ENCODE measurements at regions not wholly inside any gene's neighbourhood (a gene's known extent, or its start where the extent isn't known, plus 50 kb on each side); places are given as distances from the start of the nearest gene placed in this dataset.

DNA sequence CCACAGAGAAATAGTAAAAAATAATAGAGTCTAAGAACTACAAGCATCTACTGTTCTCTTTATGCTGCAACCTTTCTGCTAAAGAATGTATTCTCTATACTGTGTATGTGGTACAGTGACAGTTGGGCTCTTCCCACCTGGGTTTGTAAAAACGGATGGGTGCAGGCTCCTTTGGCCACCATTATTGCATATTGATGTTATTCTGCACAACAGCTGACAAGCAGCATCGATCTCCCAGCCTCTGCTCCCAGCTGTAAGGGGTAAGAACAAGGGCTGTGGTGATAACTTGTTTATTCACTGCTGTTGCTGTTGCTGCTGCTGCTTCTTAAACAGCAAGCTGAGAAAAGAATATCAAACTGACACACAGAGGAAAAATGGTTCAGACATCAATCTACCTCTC lies 56.1 kb downstream of the KCNRG start:
- no peaks in the 10 kb centered on the region for H3K27me3 ChIP-seq (ENCODE audit: low read depth, low read length)
- no peak overlapping the region for H3K27ac ChIP-seq (ENCODE audit: low read length)
- H3K36me3 ChIP-seq (ENCODE audit: control insufficient read depth in 1 of 2, insufficient read depth in 2 of 2, low read length in 2 of 2) = no peaks in the 10 kb centered on the region
- H3K4me3 ChIP-seq (ENCODE audit: low read depth in 1 of 2, low read length in 2 of 2) = no peak overlapping the region
- H3K4me1 ChIP-seq (ENCODE audit: control insufficient read depth in 1 of 2, insufficient read depth in 2 of 2, low read length in 2 of 2) = peaks cover 0 to 13% of the 10 kb centered on the region in 2 donors
- no peaks in the 10 kb centered on the region for H3K9me3 ChIP-seq (ENCODE audit: control insufficient read depth in 1 of 2, low read length in 2 of 2)

DNA sequence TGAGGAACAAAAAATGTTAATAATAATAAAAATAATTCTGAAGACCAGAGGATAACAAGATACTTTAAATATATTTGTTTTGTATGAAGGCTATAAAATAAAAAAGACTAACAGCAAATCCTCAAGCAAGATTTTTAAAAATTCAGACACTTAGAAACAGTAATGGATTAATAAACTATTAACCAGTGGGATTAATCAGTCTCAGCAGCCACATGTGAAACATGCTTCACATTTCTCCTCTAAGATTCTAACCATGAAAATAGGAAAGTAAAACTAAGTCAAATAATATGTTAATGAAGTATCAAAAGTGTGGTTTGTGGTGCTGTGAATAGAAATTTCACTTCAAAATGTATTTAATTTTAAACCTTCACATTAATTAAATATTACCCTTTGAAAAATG lies 57.4 kb downstream of the KCNRG start:
- no peak overlapping the region for H3K27ac ChIP-seq (ENCODE audit: low read length)
- no peak overlapping the region for H3K4me3 ChIP-seq (ENCODE audit: low read depth in 1 of 2, low read length in 2 of 2)
- no peaks in the 10 kb centered on the region for H3K9me3 ChIP-seq (ENCODE audit: control insufficient read depth in 1 of 2, low read length in 2 of 2)
- H3K27me3 ChIP-seq (ENCODE audit: low read depth, low read length) = no peaks in the 10 kb centered on the region
- H3K4me1 ChIP-seq (ENCODE audit: control insufficient read depth in 1 of 2, insufficient read depth in 2 of 2, low read length in 2 of 2) = peaks cover 0 to 13% of the 10 kb centered on the region in 2 donors
- no peaks in the 10 kb centered on the region for H3K36me3 ChIP-seq (ENCODE audit: control insufficient read depth in 1 of 2, insufficient read depth in 2 of 2, low read length in 2 of 2)

DNA sequence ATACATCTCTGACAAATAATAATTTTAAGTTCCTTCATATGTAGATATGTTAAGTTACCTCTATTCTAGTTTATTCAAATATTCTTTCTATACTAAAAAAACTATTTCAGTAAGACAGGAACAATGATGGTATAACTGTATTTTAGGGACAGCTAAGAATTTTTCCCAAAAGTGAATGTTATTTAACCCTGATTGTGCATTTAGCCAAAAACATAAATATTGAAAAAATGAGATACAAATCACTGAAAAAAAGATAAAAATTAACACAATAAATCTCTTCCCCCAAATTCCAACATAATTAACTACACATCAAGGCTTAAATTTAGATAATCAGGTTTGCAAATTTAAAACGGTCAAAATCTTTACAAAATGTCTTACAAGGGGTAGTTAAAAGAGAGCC lies 58.1 kb downstream of the KCNRG start:
- no peaks in the 10 kb centered on the region for H3K36me3 ChIP-seq (ENCODE audit: control insufficient read depth in 1 of 2, insufficient read depth in 2 of 2, low read length in 2 of 2)
- no peaks in the 10 kb centered on the region for H3K27me3 ChIP-seq (ENCODE audit: low read depth, low read length)
- no peak overlapping the region for H3K27ac ChIP-seq (ENCODE audit: low read length)
- H3K4me3 ChIP-seq (ENCODE audit: low read depth in 1 of 2, low read length in 2 of 2) = no peak overlapping the region
- no peaks in the 10 kb centered on the region for H3K9me3 ChIP-seq (ENCODE audit: control insufficient read depth in 1 of 2, low read length in 2 of 2)
- H3K4me1 ChIP-seq (ENCODE audit: control insufficient read depth in 1 of 2, insufficient read depth in 2 of 2, low read length in 2 of 2) = peaks cover 0 to 16% of the 10 kb centered on the region in 2 donors

DNA sequence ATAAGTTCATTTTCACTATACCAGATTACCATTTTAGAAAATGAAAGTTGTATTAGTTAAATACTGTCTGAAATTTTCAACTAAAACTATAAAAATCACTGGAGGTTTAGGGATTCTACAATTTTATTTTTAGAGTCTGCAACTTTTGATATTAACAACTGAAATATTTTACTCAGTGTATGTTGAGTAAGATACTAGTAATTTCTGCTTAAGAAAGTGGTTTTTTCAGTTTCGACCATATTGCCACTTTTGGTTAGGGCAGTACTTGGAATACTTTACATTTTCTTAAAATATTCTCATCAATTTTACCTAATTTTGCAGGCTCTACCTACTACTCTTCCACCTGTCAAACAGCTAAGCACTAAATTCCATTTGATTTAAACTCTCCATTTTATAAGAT lies 59.6 kb downstream of the KCNRG start:
- Histone ChIP-seq H3K4me1 (ENCODE audit: control insufficient read depth in 1 of 2, insufficient read depth in 2 of 2, low read length in 2 of 2) (peaks cover 0 to 16% of the 10 kb centered on the region in 2 donors), H3K36me3 (ENCODE audit: control insufficient read depth in 1 of 2, insufficient read depth in 2 of 2, low read length in 2 of 2) (no peaks in the 10 kb centered on the region), H3K27ac (ENCODE audit: low read length) (peak overlapping the region; percentile 29), H3K27me3 (ENCODE audit: low read depth, low read length) (no peaks in the 10 kb centered on the region), H3K4me3 (ENCODE audit: low read depth in 1 of 2, low read length in 2 of 2) (no peak overlapping the region), H3K9me3 (ENCODE audit: control insufficient read depth in 1 of 2, low read length in 2 of 2) (no peaks in the 10 kb centered on the region)

DNA sequence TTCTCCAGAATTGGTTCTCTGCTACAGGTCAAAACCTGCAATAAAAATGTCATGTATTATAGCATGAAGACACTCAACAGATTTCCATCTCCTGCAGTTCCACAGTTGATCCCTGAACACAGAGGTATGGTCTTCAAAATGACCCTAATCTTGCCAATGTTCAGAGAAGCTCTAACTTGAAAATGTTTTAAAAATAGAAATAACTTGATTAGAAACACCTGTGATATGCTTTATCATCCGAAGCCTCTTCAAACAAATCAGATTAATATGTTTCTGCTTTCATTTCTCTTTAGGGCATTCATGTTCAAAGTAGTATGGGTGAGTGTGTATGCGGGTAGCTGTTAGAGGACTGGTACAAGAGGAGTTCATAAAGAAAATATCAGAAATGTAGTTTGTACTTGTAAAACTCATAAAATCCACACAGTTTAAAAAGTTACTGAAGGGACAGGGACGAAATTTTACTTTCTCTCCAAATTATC lies 60.4 kb downstream of the KCNRG start:
- Histone ChIP-seq H3K4me3 (ENCODE audit: low read depth in 1 of 2, low read length in 2 of 2) (peak overlapping the region in 1 of 2 donors; percentile 21), H3K36me3 (ENCODE audit: control insufficient read depth in 1 of 2, insufficient read depth in 2 of 2, low read length in 2 of 2) (no peaks in the 10 kb centered on the region), H3K27ac (ENCODE audit: low read length) (peak overlapping the region; percentile 48), H3K9me3 (ENCODE audit: control insufficient read depth in 1 of 2, low read length in 2 of 2) (no peaks in the 10 kb centered on the region), H3K4me1 (ENCODE audit: control insufficient read depth in 1 of 2, insufficient read depth in 2 of 2, low read length in 2 of 2) (peaks cover 0 to 16% of the 10 kb centered on the region in 2 donors), H3K27me3 (ENCODE audit: low read depth, low read length) (no peaks in the 10 kb centered on the region)

DNA sequence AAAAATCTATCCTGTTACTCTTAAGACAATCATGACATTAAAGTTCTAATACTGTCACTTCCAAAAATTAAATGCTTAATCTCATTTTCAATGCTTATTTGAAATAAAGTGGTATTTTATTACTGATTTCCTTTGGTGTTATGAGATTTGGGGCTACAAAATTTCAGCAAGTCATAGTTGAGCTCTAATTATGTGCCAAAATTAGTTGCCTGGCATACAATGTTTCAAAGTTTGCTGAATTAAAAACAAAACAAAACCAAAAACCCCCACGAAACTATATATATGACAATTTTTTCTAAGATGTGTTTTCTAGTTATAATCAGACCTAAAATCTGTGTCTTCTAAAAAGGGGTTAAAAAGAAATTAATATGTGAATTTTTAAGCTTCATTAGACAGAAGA lies 62.2 kb downstream of the KCNRG start:
- Histone ChIP-seq H3K4me1 (ENCODE audit: control insufficient read depth in 1 of 2, insufficient read depth in 2 of 2, low read length in 2 of 2) (peaks cover 0 to 3% of the 10 kb centered on the region in 2 donors), H3K9me3 (ENCODE audit: control insufficient read depth in 1 of 2, low read length in 2 of 2) (no peaks in the 10 kb centered on the region), H3K27ac (ENCODE audit: low read length) (peak overlapping the region; percentile 63), H3K36me3 (ENCODE audit: control insufficient read depth in 1 of 2, insufficient read depth in 2 of 2, low read length in 2 of 2) (no peaks in the 10 kb centered on the region), H3K4me3 (ENCODE audit: low read depth in 1 of 2, low read length in 2 of 2) (no peak overlapping the region), H3K27me3 (ENCODE audit: low read depth, low read length) (no peaks in the 10 kb centered on the region)

DNA sequence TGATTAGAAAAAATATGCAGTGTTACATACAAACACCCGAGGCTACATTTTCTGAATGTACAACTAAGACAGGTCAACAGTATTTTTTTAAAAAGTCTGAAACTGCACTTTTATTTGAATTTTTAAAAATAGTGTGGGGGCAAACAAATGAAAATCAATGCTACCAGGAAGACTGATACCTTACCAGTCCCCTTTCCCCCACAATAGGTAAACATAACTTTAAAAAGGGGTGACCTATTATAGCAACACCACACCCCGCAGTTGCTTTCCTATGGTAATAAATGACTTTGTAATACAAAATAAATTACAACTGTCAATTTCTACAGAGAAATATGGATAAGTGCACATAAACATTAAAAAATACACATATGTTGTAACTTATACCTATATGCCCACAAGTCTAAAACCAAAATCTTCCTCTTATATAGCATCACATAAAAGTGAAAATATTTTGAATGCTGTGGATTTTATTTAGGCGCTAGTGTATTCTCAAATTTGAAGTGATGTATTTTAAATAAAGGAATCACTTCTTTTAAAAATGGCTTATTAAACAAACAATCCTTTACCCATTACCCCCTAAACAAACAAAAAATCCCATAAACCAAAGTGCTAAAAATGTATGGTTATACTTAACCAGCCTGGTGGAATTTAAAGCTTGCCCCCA lies 63.1 kb downstream of the KCNRG start:
- Histone ChIP-seq H3K4me1 (ENCODE audit: control insufficient read depth in 1 of 2, insufficient read depth in 2 of 2, low read length in 2 of 2) (peaks cover 0 to 3% of the 10 kb centered on the region in 2 donors), H3K9me3 (ENCODE audit: control insufficient read depth in 1 of 2, low read length in 2 of 2) (no peaks in the 10 kb centered on the region), H3K27me3 (ENCODE audit: low read depth, low read length) (no peaks in the 10 kb centered on the region), H3K36me3 (ENCODE audit: control insufficient read depth in 1 of 2, insufficient read depth in 2 of 2, low read length in 2 of 2) (no peaks in the 10 kb centered on the region), H3K27ac (ENCODE audit: low read length) (peak overlapping the region; percentile 77), H3K4me3 (ENCODE audit: low read depth in 1 of 2, low read length in 2 of 2) (peak overlapping the region in 1 of 2 donors; percentile 33)

DNA sequence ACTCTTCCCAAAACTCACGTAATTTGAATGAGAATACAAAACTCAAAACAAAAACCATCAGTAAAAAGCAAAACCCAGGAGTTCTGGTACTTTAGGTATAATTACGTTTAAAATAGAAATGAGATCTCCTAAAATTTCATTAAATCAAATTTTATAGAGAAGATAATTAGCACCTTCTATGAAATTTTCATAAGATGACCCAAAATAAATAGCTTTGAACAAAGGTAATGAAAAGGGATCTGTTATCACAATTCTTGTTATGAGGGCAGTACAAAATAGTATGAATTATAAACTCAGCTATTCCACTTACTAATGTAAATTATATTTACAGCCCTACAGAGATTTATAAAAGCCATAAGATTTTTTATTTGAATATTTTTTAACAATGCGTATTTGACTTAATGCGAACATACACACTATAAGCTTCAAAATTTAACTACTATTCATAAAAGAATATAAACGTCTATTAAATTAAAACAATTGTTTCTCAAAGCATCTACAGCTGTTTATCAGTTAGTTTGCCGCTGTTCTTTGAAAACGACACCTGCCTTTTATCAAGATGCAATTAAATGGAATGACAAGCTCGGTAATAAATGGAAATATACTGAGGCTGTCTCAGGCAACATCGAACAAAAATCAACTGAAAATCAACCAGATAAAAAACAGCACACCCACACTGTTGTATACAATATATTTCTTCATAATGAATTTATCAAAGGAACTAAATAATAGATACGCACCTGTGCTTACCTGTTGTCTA lies 63.8 kb downstream of the KCNRG start:
- H3K9me3 ChIP-seq (ENCODE audit: control insufficient read depth in 1 of 2, low read length in 2 of 2) = no peaks in the 10 kb centered on the region
- no peaks in the 10 kb centered on the region for H3K27me3 ChIP-seq (ENCODE audit: low read depth, low read length)
- peaks cover 0 to 3% of the 10 kb centered on the region in 2 donors for H3K4me1 ChIP-seq (ENCODE audit: control insufficient read depth in 1 of 2, insufficient read depth in 2 of 2, low read length in 2 of 2)
- H3K4me3 ChIP-seq (ENCODE audit: low read depth in 1 of 2, low read length in 2 of 2) = peak overlapping the region; percentile 92 to 93
- no peaks in the 10 kb centered on the region for H3K36me3 ChIP-seq (ENCODE audit: control insufficient read depth in 1 of 2, insufficient read depth in 2 of 2, low read length in 2 of 2)
- H3K27ac ChIP-seq (ENCODE audit: low read length) = peak overlapping the region; percentile 77

DNA sequence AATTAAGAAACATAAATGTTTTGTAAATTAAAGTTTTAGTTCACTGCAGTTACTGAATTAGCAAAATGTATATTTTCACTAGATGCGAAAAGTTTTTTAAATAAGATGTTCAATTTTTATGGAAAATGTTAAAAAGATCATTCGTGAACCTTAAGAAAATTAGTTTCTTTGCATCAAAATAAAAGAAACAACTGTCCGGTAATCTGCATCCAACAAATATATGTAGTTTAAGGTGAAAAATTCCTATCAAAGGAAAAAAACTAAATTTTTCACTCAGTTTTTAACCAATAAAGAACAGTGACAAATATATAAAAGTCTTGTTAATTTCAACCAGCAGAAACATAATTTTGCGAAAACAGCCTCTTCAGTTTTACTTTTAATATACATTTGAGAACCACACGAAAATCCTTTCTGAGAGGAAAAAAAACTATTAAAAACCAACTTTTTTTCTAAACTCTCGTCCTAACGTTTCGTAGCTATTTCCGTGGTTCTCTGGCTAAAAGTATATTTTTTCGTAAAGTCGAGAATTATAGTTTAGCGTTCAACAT lies 64.5 kb downstream of the KCNRG start:
- Histone ChIP-seq H3K9me3 (ENCODE audit: control insufficient read depth in 1 of 2, low read length in 2 of 2) (no peaks in the 10 kb centered on the region), H3K27me3 (ENCODE audit: low read depth, low read length) (no peaks in the 10 kb centered on the region), H3K4me3 (ENCODE audit: low read depth in 1 of 2, low read length in 2 of 2) (peak overlapping the region; percentile 92 to 93), H3K36me3 (ENCODE audit: control insufficient read depth in 1 of 2, insufficient read depth in 2 of 2, low read length in 2 of 2) (no peaks in the 10 kb centered on the region), H3K4me1 (ENCODE audit: control insufficient read depth in 1 of 2, insufficient read depth in 2 of 2, low read length in 2 of 2) (peaks cover 0 to 5% of the 10 kb centered on the region in 2 donors), H3K27ac (ENCODE audit: low read length) (peak overlapping the region; percentile 77)

DNA sequence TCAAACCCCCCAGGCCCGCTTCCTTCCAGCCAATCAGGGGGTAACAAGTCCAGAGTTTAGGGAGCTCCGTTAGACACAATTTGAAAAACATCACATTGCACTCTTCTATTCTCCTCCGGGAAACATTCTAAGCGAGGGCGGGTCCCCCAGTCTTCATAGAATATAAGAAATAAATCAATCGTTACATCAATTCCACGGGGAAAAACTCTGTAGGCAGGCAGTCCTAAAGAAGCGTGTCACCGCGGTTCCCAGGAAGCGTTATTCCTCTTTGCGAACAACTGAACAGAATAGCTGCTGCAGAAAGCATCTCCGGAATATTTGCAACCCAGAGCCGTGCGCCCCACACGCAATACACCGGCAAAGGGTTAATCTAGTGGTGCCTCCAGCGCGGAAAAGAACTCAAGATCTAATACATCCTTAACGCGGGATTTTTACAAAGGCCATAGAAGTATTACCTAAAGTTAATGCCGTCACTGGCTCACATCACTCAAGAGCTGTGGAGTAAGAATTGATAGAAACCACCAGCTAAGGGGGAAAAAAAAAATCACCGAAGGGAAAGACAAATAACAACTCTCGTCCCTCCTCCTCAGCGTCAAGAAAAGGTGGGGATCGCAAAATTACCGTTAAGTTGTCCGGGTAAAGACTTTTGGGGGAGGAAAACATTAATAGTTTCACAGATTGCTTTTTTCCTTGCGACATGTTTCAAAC lies 65.1 kb downstream of the KCNRG start:
- Histone ChIP-seq H3K9me3 (ENCODE audit: control insufficient read depth in 1 of 2, low read length in 2 of 2) (no peaks in the 10 kb centered on the region), H3K27ac (ENCODE audit: low read length) (peak overlapping the region; percentile 77), H3K4me3 (ENCODE audit: low read depth in 1 of 2, low read length in 2 of 2) (peak overlapping the region; percentile 92 to 93), H3K27me3 (ENCODE audit: low read depth, low read length) (no peaks in the 10 kb centered on the region), H3K36me3 (ENCODE audit: control insufficient read depth in 1 of 2, insufficient read depth in 2 of 2, low read length in 2 of 2) (no peaks in the 10 kb centered on the region), H3K4me1 (ENCODE audit: control insufficient read depth in 1 of 2, insufficient read depth in 2 of 2, low read length in 2 of 2) (peaks cover 0 to 7% of the 10 kb centered on the region in 2 donors)

Data from muscle layer of duodenum (tissue), 2 donors.